Amygdala (tissue), 56 donors: ENCODE measurements at regions not wholly inside any gene's neighbourhood (a gene's known extent, or its start where the extent isn't known, plus 50 kb on each side); places are given as distances from the start of the nearest gene placed in this dataset.
"Not testable (repeated sequence)": the region's sequence is repeated elsewhere in the genome, so short reads cannot be mapped to it uniquely, and the experiment has no call there.

Source experiments
- DNase-seq, 56 donors: peaks; one replicate each; lab custom pipeline; 2025; lab: John Stamatoyannopoulos, UW

DNA sequence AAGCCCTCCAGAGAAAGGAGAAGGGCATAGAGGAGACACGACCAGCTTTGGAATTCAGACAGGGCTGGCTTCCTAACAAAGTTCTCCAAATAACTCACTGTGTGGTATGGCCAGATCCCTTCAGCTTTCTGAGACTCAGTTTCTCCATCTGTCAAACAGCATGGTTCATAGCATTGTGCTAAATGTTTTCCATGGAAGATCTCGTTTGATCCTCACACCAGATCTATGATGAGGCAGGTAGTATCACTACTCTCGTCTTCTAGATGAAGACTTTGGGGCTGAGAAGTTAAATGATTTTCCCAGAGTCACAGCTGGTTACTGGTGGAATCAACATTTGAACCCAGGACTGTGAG is 507.3 kb downstream of the HAPSTR1 start:
- no peak for DNase-seq

DNA sequence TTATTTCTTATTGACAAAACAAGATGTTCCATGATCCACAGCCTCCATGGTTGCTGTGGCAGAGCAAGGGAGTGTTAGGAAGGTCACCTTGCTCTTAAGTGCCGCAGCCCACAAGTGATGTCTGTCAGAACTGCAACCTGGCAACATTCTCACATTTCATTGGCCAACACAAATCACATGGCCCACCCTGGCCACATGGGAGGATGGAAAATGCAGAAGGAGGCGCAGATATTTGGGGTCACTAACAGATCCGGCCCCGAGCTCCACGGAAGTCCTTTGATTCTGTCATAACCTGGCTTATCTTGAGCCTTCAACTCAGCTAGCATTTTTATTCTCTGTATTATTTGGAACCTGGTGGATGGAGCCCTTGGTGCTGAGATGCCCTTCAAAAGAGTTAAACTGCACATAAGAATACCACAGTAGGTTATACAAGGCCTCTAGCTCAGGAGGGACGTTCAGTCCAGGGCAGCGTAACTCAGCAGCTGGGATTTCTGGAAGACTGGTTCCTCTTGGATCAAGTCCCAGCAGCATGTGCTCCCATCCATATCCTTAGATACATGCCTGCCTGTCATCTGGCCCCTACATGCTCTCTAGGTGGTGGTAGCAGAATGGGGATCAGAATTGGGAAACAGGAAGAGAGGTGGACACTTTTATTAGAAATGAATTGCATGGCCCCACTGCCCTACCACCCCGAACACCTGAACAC is 508.1 kb downstream of the HAPSTR1 start:
- DNase-seq, result no peak

DNA sequence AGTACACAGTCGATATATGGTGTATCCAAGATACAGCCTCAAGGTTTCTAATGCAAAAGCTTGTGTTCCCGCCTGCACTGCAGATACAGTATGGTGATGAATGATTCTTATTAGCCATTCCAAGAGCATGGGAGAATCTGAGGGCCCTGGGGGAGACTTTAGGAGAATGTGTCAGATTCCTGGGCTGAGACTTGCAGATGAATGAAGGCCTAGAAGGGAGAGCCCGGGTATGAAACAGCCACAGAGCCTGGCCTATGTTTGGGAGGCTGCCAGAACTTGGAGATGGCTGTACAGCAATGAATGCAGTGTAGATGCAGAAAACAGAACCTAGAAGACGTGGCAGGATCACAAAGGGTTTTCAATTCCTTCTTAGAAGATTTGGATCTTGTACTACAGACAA is 510.7 kb downstream of the HAPSTR1 start:
- DNase-seq, result peak in 7 of 56 donors; percentile 2 to 25 (median 4)

DNA sequence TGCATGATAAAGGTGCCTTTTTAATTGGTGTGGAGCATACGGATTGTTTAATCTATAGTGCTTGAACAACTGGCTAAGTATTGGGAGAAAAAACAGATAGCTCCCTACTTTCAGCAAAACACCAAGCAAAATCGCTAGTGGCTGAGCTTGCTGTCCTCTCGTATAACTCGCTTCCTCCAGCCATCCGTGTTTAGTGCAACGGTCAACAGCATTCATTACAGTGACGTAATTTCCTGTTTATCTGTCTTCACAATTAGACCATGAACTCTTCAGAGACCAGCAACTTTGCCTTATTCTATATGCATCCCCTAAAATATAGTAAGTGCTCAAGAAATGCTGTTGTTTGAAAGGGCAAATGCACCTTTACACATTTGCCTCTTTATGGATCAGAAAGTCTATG is 511.9 kb downstream of the HAPSTR1 start:
- no peak for DNase-seq

DNA sequence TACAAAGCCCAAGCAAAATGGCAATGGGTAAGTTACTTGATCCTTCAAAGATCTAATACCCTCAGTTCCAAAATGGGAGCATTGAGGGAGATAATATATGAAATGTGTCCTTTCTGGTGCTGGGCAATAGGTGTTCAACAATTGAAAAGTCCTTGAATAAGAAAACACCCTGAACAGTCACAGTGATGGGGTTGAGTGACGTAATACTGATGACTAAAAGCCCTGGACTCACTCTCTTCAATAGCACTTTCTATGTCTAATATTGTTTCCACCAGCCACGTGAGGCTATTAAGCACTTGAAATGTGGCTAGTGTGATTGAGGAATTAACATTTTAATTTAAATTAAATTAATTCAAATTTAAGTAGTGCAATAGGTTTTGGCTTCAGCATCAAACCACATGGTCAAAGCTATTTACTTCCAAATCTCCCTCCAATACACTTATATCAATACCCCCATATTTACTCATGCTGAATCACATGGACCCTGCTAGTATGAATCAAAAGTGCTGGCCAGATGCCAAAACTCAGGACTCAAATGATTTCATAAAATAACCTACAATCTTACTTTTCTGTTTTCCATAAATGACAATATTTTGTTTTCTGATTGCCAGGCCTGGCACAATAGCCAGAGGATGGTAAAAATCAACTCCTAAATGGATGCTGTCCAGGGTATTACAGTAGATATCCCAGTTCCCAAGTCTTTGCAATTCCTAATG is 516.2 kb downstream of the HAPSTR1 start:
- no peak for DNase-seq

DNA sequence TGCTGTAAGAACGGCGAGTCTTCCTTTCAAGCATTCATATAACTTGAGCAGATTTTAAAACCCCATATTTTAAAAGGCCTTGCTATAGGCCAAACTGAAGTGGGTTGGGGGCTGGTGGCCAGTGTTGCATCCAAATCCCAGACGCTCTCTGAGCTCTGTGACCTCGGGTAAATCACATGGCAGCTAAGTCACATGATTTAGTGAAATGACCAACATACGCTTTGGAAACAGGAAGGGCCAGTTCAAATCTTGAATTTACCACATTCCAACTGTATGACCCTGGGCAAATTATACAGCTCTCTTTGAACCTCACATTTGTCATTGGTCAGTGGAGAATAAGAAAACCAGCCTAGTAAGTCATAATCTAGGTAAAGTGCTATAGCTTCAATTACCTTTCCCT is 519.3 kb downstream of the HAPSTR1 start:
- no peak for DNase-seq

DNA sequence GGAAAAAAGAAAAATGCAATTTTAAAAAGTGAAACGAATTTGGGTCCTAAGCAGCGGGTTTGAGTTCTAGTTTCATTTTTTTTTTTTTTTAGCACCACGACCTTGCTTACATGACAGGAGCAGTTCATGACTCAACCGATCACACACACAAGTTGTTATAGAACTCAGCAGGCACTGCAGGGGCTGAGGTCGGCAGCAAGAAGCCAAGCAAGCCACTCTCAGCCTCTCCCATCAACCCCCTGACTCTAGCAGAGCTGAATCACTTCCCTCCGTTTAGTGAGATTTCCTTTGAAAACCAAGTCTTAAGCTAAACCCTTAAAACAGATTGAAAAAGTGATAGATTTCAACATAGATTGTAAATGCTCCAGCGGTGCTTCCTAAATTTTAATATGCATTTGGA is 520.8 kb downstream of the HAPSTR1 start:
- DNase-seq, result no peak

DNA sequence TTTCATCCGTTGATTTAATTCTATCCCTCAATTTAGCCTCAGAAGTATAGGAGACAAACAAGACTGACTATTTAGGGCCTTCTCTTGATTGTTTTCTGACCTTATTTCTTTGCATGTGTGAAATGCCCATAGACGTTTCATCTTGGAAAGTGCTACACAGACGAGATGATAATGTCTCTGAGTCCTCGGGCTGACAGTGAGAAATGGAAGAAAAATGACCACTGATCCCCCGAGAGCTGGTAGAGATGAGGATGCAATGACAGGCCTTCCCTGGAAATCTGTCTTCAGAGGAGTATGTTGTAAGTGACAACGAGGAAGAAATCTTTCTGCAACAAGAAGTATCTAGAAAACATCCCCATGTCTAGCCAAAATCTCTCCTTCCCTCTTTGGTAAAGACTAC is 522.9 kb downstream of the HAPSTR1 start:
- DNase-seq, result no peak

DNA sequence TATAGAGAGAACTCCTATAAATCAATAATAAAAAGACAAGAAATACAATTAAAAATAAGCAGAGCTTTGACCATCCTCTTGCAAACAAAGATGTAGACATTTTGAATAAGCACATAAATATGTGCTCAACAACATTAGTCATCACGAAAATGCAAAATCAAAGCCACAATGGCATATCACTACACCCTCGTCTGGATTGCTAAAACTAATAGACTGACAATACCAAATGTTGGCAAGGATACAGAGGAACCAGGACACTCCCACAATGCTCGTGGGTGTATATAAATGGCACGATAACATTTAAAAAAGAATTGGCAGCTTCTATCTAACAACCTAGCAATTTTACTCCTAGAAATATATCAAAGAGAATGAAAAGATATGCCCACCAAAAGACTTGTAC is 530.8 kb downstream of the HAPSTR1 start:
- DNase-seq, result no peak

DNA sequence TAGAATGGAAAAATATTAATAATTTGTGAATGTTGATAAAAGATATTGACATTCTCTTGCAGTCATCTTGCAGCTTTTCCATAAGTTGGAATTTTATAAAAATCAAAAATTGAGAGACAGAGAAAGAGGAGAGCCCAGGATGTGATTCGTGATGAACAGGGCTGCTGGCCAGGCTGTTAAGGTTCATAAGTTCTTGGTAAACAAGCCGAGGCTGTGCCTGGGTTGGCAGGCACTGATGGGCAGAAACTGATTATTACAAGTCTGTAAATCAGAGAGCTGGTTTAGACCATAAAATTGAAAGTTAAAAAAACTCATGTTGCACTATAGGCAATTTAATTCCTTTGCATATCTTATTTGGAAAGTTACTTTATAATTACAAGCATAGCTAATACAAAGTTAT is 533.7 kb downstream of the HAPSTR1 start:
- DNase-seq, result no peak

DNA sequence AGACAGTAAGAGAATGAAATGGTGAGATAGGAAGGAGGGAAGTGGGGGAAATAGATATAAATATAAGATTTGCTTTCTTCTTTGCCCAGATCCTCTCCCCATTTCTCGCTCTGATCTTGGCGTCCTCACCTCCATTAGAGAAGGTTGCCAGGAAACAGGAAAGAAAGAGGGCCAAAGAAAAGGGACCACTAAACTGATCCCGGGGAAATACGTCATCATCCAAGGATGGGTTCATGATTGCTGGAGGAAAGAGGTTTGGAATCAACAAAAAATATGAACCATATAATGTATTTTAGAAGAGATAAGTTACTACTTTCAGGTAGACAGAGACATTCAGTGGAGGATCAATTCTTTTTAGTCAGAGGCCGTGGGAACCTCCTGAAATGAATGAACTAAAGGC is 536.0 kb downstream of the HAPSTR1 start:
- no peak for DNase-seq

DNA sequence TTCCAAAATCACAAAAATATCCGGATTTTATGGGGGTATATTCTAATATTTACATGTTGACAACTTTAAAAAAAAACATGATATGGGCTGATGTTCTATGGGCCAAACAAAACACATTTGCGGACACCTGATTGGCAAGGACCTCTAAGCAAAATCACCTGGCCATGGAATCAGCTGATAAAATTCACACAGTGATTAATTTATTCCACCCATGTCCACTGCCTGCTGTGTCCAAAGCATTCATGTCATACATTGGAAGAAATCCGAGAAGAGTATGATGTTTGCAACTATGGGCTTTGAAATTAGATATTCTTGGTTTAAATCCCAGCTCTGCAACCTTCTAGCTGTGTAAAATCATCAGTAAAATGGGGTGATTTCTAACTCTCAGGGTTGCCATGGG is 538.7 kb downstream of the HAPSTR1 start:
- DNase-seq, result no peak

DNA sequence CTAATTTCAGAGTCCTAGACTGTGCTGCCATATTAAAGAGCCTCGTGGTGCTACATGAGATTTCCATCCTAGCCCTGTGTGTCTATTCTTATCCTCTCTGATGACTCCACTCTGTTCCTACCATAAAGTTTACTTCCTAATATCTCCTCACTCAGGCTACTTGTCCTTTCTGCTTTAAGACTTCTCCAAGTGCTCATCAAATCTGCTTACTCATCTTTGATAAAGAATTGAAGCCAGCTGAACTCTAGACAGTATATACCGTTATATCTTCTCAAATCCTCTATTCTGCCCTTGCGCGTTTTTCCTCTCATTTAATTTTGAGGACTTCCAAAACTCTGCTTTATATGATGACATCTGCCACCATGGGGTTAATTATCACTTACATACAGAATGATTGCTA is 539.5 kb downstream of the HAPSTR1 start:
- no peak for DNase-seq

DNA sequence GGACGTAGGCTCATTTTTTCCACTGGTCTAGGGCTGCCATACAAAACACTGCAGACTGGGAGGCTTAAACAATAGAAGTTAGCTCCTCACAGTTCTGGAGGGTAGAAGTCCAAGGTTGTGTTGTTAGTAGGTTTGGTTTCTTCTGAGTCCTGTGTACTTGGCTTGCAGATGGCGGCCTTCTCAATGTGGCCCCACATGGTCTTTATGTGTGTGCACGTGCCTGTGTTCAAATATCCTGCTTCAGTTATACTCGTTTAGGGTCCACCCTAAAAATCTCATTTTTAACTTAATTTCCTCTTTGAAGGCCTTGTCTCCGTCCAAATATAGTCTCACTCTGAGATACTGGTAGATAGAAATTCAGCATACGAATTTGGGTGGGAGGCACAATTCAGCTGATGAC is 542.4 kb downstream of the HAPSTR1 start:
- no peak for DNase-seq

DNA sequence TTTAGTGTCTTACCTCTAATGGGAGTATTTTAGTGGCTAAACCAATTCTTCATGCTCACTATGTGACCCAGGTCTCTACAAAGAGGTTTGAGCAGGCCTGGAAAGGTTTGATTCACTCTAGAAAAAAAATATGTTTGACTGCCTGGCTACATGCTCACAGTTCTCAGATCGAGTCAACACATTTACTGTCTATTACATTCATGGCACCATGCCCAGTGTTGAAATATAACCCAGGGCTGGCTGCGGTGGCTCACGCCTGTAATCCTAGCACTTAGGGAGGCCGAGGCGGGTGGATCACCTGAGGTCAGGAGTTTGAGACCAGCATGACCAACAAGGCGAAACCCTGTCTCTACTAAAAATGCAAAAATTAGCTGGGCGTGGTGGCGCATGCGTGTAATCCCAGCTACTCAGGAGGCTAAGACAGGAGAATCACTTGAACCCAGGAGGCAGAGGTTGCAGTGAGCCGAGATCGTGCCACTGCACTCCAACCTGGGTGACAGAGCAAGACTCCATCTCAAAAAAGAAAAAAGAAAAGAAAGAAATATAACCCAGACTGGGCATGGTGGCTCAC is 543.8 kb downstream of the HAPSTR1 start:
- not testable (repeated sequence) for DNase-seq

DNA sequence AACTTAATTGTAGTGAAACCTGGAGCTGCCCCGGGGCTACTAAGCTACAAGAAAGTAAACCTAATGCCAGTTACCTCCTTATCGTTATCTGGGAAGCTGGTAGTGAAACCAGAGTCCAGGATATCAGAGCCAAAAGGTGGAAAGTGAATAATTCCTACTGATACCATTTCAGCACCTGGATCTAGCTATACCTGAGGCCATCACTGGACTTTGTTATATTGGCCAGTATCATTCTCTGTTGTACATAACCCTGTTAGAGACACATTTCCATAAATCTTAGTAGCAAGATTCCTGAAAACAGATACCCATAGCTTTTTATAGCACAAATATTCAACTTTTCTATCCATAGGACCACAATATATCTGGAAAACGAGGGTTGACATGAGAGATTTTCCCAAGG is 538.0 kb downstream of the GRIN2A start:
- DNase-seq, result no peak

DNA sequence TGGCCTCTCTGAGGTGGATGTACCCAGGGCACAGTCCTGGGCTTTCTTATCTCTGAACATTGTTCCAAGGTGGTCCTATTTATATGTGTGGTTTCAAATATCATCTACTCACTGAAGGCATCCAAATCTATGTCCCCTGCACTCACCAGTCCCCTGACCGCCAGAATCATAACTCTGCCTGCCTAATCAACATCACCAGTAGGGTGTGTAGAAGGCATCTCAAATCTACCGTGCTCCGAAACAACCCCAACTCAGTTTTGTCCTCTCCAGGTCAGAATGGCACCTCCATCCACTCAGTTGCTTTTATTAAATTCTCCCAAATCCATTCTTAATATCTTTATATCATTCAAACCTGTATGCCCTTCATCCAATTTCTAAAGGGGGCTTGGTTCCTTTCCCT is 536.3 kb downstream of the GRIN2A start:
- no peak for DNase-seq

DNA sequence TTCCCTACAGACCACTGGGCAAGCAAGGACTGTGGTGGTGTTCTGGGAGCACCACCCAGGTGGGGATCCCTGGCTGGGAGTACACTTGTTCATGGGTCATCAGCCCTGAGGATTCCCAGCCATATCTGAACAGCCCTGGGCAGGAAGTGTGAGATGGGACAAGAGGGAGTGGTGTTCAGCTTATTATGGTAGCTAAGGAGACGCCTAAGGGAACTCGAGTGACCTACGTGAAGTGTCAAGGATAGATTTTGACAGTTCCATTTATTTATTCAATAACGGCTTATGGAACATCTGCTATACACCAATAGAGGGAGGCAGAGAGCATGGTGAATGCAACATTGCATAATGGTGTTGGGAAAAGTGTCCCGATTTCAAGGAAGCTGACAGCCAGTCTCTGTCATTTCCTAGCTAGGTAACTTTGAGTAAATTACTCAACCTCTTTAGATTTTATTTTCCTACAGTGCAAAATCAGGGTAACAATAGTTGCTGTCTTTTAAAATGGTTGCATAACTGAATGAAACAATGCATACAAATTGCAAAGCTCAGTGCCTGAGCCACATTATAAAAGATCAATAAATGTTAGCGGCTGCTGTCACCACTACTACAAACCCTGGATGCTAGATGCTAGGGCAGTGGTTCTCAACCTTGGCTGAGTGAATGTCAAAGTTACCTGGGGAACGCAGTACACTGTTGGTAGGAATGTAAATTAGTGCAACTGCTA is 534.1 kb downstream of the GRIN2A start:
- DNase-seq, result peak in 3 of 56 donors; percentile 3 to 24 (median 19)

DNA sequence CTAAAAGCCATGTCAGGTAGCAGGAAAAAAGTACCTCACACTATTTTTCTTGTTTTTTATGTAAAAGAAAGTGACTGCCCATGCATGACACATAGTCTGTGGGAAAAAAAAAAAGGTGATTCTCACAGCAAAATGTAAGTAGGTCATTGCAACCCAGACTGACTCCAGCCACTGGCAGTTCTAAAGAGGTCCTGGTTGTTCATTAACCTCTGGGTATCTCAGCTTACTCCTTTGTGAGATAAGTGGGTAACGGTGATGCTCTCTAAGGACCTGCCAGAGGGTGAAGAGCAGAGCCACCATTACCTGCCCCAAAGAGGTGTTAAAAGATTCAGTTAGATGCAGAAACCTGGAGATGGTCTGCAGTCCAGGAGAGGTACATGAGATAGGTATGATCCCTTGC is 531.9 kb downstream of the GRIN2A start:
- no peak for DNase-seq

DNA sequence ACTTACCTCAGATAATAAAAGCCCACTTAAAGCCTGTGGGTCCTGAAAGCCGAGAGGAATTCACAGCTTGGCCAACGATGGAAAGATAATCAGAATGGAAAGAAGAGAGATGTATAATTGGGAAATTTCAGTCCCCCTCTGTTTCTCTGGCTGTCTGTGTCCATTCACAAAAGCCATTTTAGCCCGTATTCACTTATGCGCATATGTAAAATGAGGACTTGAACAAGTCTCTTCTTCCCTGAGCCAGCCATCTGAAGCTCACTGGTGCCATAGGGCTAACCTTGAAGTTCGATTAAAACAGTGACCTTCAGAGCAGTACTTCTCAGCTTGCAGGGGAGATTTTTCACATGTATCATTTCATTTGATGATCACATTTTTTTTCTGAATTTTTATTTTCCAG is 527.2 kb downstream of the GRIN2A start:
- DNase-seq, result no peak

DNA sequence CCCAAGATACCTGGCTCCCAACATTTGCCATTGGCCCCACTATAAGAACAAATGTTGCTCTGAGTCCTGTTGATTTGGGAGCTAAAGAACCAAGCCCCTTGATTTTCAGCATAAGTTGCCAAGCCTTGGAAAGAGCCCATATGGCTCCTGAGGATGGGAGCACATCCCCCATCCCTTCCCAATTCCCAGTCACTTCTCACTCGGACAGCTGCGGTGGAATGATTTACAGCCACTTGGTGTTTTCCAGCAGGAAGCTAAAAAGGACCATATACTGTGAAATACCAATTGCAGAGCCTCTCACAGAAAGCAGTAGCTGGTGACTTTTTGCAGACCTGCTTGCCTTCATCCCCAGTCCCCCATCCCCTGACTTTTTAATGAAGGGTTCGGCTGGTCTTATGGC is 524.6 kb downstream of the GRIN2A start:
- DNase-seq, result no peak

DNA sequence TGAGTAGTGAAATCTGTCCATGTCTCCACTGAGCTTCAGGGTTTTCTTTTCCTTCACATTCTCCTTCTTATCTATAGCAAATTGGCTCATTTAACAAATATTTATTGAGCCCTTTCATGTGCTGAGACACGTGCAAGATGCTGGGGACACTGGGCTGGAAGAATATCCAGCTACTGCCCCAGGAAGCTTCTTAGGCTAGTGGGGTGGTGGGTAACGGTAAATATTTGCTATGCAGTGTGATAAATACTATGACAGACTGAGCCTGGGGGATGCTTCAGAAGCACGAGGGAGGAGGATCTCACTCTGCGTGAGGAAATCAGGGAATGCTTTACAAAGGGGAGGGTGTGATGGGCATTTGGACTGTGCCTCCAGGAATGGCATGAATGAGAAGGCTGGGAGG is 524.1 kb downstream of the GRIN2A start:
- no peak for DNase-seq
